HG02678 (cell line): ENCODE measurements at regions not wholly inside any gene's neighbourhood (a gene's known extent, or its start where the extent isn't known, plus 50 kb on each side); places are given as distances from the start of the nearest gene placed in this dataset.
"Not testable (repeated sequence)": the region's sequence is repeated elsewhere in the genome, so short reads cannot be mapped to it uniquely, and the experiment has no call there.

Experiments used
- ATAC-seq: cut with Tn5 transposase; IDR thresholded peaks from one replicate; pipeline ENCODE4 v1.9.1; 2021; ENCODE audit warnings: mild to moderate bottlenecking, moderate library complexity; ENCODE audit not compliant: unreplicated experiment

GRCh38 chr12:65728455-65728847 lies 95.8 kb upstream of the HMGA2 start:
- no peak for ATAC-seq

GRCh38 chr12:65728848-65729793 lies 95.2 kb upstream of the HMGA2 start:
- no peak for ATAC-seq

- ATAC-seq, result no peak
Observed at GRCh38 chr12:65731771-65732170, 92.5 kb upstream of the HMGA2 start.

GRCh38 chr12:65733643-65734042 lies 90.6 kb upstream of the HMGA2 start:
- not testable (repeated sequence) for ATAC-seq

GRCh38 chr12:65734226-65734625 lies 90.1 kb upstream of the HMGA2 start:
- no peak for ATAC-seq

- no peak for ATAC-seq
Observed at GRCh38 chr12:65739606-65740005, 84.7 kb upstream of the HMGA2 start.

GRCh38 chr12:65740506-65740872 lies 83.8 kb upstream of the HMGA2 start:
- ATAC-seq, result peak; percentile 9

GRCh38 chr12:65740873-65741600 lies 83.2 kb upstream of the HMGA2 start:
- peak; percentile 73 for ATAC-seq

GRCh38 chr12:65741656-65742017 lies 82.6 kb upstream of the HMGA2 start:
- no peak for ATAC-seq

GRCh38 chr12:65742018-65743010 lies 82.0 kb upstream of the HMGA2 start:
- peak; percentile 60 for ATAC-seq

GRCh38 chr12:65744236-65744840 lies 79.9 kb upstream of the HMGA2 start:
- not testable (repeated sequence) for ATAC-seq

GRCh38 chr12:65747338-65747737 lies 76.9 kb upstream of the HMGA2 start:
- ATAC-seq, result no peak

GRCh38 chr12:65748332-65748731 lies 76.0 kb upstream of the HMGA2 start:
- ATAC-seq, result no peak

GRCh38 chr12:65754290-65754689 lies 70.0 kb upstream of the HMGA2 start:
- no peak for ATAC-seq

GRCh38 chr12:65754744-65755595 lies 69.3 kb upstream of the HMGA2 start:
- ATAC-seq, result no peak

GRCh38 chr12:65755596-65755978 lies 68.7 kb upstream of the HMGA2 start:
- no peak for ATAC-seq

GRCh38 chr12:65756267-65756666 lies 68.0 kb upstream of the HMGA2 start:
- no peak for ATAC-seq

GRCh38 chr12:65756956-65757511 lies 67.2 kb upstream of the HMGA2 start:
- ATAC-seq, result peak; percentile 92

GRCh38 chr12:65758401-65758800 lies 65.9 kb upstream of the HMGA2 start:
- no peak for ATAC-seq
